H4 (cell line): ENCODE measurements at regions not wholly inside any gene's neighbourhood (a gene's known extent, or its start where the extent isn't known, plus 50 kb on each side); places are given as distances from the start of the nearest gene placed in this dataset.
A peak's percentile ranks its signal among the peaks of the same experiment; 100 is the strongest.

Experiments
- DNase-seq: peaks from one replicate; pipeline ENCODE4 v3.0.0-alpha.2; 2015; ENCODE audit warnings: low spot score

- no peak for DNase-seq
These were observed 96.1 kb downstream of the ARL4A start for GRCh38 chr7:12783421-12784095.

DNA sequence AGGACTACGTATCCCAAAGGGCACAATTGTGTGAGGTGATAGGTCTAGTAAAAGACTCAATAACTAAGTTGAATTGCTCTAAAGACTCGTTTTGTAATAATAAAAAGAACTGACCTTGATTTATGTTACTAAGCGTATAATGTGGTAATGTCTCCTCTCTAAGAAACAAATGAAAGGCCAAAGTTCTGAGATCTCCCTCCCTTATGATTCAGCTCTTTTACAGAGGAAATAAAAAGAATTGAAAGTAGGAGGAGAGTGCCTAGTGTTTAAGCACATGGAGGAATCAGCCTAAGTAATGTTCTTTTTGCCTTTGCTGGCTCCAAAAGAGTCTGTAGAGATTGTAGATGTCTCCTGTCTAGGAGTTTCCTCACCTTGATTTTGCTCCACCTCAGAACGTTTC, 98.0 kb downstream of the ARL4A start:
- no peak for DNase-seq

GRCh38 chr7:12786494-12786893, 99.1 kb downstream of the ARL4A start:
- no peak for DNase-seq

- DNase-seq, result no peak
These were observed 100.7 kb downstream of the ARL4A start for GRCh38 chr7:12788171-12788570.

- DNase-seq, result no peak
These were observed 101.2 kb downstream of the ARL4A start for GRCh38 chr7:12788591-12788990.

GRCh38 chr7:12794722-12795302, 107.4 kb downstream of the ARL4A start:
- no peak for DNase-seq

DNA sequence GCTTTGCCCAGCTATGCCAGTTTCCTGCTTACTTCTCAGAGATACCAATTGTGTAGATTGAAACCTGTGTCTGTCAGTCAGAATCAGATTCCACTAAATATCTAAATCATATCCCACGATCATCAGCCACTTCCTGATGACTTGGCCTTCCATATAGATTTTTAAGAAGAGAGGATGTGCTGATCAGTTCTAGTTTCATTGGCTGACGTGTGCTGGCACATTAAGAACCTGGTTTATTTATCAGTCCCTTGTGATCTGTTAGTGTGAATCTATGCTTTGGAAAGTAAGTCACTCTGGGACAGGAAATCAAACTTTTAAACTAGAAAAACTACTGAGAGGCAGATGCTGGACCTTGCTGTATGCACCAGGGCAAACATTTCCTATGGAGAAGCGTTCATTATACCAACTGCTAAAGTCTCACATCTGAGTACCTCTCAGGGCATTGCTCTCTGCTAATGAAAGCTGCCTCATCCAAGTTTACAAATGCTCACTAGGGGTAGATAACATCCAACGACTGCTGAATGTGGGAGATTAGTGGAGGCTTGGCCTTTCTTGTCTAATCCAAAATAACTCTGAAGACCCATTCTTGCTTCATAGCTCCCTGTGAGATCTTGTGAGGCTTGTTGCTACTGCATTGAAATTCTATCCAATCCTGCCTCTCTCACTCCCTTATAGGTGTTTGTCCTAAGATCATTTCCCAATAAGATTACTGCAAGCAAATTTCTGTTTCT, 109.1 kb downstream of the ARL4A start:
- no peak for DNase-seq

- DNase-seq, result no peak
These were observed 113.1 kb downstream of the ARL4A start for GRCh38 chr7:12800486-12800885.

GRCh38 chr7:12801107-12801506, 113.7 kb downstream of the ARL4A start:
- DNase-seq, result no peak

- DNase-seq, result peak; percentile 25
These were observed 114.6 kb downstream of the ARL4A start for GRCh38 chr7:12802070-12802469.

- no peak for DNase-seq
These were observed 116.1 kb downstream of the ARL4A start for GRCh38 chr7:12803542-12803941.

- no peak for DNase-seq
These were observed 118.1 kb downstream of the ARL4A start for GRCh38 chr7:12805518-12805928.

DNA sequence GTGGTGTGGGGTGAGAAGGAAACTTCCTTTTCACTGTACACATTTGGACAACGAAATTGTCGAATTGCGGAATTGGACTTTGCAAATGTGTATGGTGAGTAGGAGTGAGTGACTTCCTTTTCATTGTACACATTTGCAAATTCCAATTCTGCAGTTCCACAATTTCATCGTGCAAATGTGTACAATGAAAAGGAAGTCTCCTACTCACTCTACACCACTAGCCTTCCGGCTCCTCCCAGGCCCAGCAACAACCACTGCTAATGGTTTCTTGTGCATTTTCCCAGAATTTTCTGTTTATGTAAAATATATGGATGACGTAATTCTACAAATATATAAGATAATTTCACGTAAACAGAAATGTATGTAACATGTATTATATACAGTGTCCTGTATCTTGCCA, 118.5 kb downstream of the ARL4A start:
- DNase-seq, result no peak

- DNase-seq, result no peak
These were observed 122.0 kb downstream of the ARL4A start for GRCh38 chr7:12809476-12809875.

- no peak for DNase-seq
These were observed 124.7 kb downstream of the ARL4A start for GRCh38 chr7:12812111-12812510.

DNA sequence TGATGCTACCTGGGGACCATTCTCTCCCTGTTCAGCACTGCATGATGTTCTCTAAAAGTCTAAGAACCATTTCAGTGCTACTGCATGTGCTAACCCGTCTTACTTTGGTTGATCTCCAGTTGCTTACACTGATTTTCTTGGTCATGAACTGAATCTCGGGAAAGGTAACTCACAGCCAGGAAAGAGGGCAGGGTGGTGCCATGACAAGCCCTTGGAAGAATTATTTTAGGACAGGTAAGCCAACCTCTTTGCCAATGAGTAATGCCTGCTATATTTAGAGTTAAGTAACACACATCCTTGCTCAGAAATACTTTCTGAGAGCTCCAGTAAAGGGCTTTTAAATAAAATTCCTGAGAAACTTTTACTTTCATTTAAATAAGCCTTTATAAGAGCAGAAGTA, 126.7 kb downstream of the ARL4A start:
- no peak for DNase-seq

DNA sequence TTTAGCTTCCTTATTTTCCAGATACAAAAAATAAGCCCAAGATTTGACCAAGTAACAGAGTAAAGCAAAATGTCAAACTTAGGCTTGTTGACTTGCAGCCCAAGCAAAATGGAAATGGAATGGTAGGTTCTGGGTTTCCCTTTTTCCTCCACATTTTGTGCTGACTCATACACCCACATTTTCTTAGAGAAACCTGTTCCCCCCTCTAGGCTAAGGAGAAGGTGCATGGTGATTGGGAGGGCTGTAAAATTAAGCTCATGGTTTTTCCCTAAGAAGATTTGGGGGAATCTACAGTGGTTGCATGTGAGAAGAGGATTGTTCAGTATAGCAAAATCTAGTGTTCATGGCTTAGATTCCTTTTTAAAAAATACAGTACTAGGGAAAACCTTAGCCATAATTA, 127.4 kb downstream of the ARL4A start:
- DNase-seq, result no peak

DNA sequence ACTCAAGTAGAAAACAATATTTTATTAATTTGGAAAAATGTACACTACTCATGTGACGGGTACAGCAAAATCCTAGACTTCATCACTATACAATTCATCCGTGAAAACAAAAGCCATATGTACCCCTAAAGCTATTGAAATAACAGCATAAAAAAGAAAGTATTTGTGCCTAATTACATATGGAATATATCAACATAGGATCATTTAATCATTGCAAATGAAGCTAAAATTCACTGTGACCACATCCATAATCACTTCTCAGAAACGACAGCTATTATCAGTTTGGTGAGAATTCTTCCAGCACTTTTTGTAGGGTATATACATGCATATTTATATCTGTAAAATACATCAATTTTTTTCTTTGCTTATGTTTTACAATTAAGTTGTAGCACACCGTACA, 128.0 kb downstream of the ARL4A start:
- no peak for DNase-seq

GRCh38 chr7:12815871-12816270, 128.4 kb downstream of the ARL4A start:
- DNase-seq, result no peak

- no peak for DNase-seq
These were observed 133.3 kb downstream of the ARL4A start for GRCh38 chr7:12820777-12821176.

DNA sequence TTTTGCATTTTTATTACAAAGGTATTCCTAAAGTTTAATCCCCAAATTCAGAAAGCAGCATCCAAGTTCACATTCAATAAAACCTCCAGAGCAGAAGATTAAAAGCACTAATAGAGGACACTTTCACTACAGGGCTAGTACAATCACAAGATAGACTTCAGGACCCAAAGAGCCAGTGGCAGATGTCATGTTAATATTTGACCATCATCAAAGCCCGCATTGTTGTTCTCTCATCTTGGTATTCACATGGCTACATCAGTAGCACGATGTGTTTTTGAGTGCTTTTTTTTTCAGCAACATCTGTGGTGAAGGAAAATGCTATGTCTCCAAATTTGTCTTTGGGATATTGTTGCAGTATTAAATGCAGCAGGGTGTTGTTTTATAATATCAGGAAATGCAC, 134.3 kb downstream of the ARL4A start:
- DNase-seq, result no peak

DNA sequence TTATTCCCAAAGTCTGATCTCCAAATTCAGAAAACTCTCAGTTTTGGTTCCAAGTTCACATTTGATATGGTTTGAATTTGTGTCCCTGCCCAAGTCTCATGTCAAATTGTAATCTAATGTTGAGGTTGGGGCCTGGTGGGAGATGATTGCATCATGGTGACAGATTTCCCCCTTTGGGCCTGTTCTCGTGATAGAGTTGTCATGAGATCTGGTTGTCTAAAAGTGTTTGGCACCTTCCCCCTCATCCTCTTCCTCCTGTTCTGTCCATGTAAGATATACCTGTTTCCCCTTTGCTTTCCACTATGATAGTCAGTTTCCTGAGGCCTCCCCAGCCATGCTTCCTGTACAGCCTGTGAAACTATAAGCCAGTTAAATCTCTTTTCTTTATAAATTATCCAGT, 138.6 kb downstream of the ARL4A start:
- no peak for DNase-seq

GRCh38 chr7:12827219-12827821, 139.9 kb downstream of the ARL4A start:
- peak; percentile 34 for DNase-seq
